ENCODE measurements at regions not wholly inside any gene's neighbourhood (a gene's known extent, or its start where the extent isn't known, plus 50 kb on each side); places are given as distances from the start of the nearest gene placed in this dataset.

DNA sequence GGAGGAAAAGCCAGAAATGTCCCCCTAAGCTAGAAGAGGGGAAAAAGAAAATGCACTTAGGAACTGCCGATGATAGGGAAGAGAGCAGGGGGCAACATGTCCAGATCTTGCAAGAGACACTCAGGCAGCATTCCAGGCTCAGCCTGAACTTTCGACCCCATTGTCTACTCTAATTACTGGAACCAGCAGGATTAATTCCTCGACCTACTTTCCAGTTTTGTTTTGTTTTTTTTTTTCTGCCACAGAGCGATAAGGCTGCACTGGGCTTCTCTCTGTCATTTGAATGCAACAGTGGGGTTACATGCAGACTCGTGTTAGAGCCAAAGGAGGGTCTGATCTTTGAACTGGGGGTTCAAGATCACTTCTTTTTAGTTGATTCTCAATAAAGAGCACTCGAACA lies 68.7 kb upstream of the MED13L start:
- no peak for DNase-seq
- no peaks in the 10 kb centered on the region for H3K9me3 ChIP-seq (ENCODE audit: control insufficient read depth, low read length)
- H3K27me3 ChIP-seq (replicated peaks; ENCODE audit: control insufficient read depth, insufficient read depth, low read length, poor library complexity, severe bottlenecking) = no peaks in the 10 kb centered on the region
- H3K4me1 ChIP-seq (ENCODE audit: control insufficient read depth, insufficient read depth, low read length, poor library complexity, severe bottlenecking) = no peaks in the 10 kb centered on the region
- H3K27ac ChIP-seq (ENCODE audit: insufficient read depth, low read length, poor library complexity, severe bottlenecking) = no peak overlapping the region
- no peak overlapping the region for H3K4me3 ChIP-seq (ENCODE audit: insufficient read depth, low read depth, low read length, poor library complexity, severe bottlenecking)
- H3K36me3 ChIP-seq (ENCODE audit: control insufficient read depth, insufficient read depth, low read length) = no peaks in the 10 kb centered on the region

DNA sequence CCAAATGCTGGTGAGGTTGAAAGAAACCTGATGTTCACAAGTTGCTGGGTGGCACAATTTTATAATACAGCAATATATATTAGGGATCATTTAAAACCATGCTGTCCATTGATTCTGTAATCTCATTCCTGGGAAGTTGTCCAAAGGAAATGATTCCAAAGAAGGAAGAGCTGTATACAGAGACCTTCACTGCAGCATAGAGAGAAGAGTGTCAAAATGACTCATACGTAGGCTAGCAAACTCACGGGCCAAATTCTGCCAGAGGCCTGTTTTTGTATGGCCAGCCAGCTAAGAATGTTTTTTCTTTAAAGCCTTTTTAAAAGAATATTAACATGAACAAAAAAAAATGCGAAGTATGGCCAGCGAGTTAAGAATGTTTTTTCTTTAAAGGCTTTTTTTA lies 69.2 kb upstream of the MED13L start:
- DNase-seq = no peak

DNA sequence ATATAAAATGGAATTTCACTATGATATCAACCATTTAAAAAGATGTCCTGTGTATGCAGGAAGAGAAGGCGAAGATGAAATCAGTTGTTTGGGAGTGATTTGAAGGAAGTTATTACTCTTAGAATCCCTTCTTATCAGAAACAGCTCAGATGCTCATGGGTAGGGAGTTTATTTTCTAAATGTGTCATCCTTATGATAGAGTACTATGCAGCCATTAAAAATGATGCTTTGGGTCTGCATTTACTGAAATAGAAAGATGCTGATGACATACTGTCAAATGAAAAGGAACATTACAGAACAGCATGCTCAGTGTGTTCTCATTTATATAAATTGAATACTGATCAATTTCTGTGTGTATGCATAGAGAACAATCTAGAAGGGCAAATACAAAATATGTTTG lies 69.8 kb upstream of the MED13L start:
- Histone ChIP-seq H3K27ac (ENCODE audit: insufficient read depth, low read length, poor library complexity, severe bottlenecking) (no peak overlapping the region), H3K36me3 (ENCODE audit: control insufficient read depth, insufficient read depth, low read length) (no peaks in the 10 kb centered on the region), H3K4me1 (ENCODE audit: control insufficient read depth, insufficient read depth, low read length, poor library complexity, severe bottlenecking) (no peaks in the 10 kb centered on the region), H3K27me3 (replicated peaks; ENCODE audit: control insufficient read depth, insufficient read depth, low read length, poor library complexity, severe bottlenecking) (no peaks in the 10 kb centered on the region), H3K9me3 (ENCODE audit: control insufficient read depth, low read length) (no peaks in the 10 kb centered on the region), H3K4me3 (ENCODE audit: insufficient read depth, low read depth, low read length, poor library complexity, severe bottlenecking) (no peak overlapping the region)
- DNase-seq = no peak

More for the DNA sequence above, 69.2 kb upstream of the MED13L start:
- Histone ChIP-seq H3K27ac (ENCODE audit: insufficient read depth, low read length, poor library complexity, severe bottlenecking) (no peak overlapping the region), H3K9me3 (ENCODE audit: control insufficient read depth, low read length) (no peaks in the 10 kb centered on the region), H3K36me3 (ENCODE audit: control insufficient read depth, insufficient read depth, low read length) (no peaks in the 10 kb centered on the region), H3K27me3 (replicated peaks; ENCODE audit: control insufficient read depth, insufficient read depth, low read length, poor library complexity, severe bottlenecking) (no peaks in the 10 kb centered on the region), H3K4me3 (ENCODE audit: insufficient read depth, low read depth, low read length, poor library complexity, severe bottlenecking) (no peak overlapping the region), H3K4me1 (ENCODE audit: control insufficient read depth, insufficient read depth, low read length, poor library complexity, severe bottlenecking) (no peaks in the 10 kb centered on the region)

DNA sequence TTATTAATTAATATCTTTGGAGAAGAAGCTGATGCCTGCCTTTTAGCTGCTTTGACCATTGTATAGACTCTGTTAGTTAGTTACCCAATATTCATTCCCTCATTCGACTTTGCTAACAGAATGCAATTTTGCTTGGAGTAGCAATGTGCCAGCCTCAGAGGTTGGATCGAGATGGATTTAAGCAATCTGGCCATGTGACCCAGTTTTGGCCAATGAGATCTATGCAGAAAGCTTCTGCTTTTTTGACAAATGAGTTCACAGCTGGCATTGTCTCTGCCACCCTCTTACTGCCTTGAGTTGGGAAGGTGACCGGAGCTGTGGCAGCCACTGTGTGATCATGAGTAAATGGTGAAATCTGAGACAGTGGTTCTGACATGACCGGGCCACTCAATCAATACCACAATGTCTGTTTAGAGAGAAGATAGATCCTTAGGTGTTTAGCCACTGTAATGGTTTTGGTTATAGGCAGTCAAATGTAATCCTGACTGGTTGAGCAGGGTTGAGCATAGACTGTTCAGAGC lies 74.9 kb upstream of the MED13L start:
- no peak overlapping the region for H3K27ac ChIP-seq (ENCODE audit: insufficient read depth, low read length, poor library complexity, severe bottlenecking)
- no peaks in the 10 kb centered on the region for H3K4me1 ChIP-seq (ENCODE audit: control insufficient read depth, insufficient read depth, low read length, poor library complexity, severe bottlenecking)
- H3K4me3 ChIP-seq (ENCODE audit: insufficient read depth, low read depth, low read length, poor library complexity, severe bottlenecking) = no peak overlapping the region
- no peaks in the 10 kb centered on the region for H3K27me3 ChIP-seq (replicated peaks; ENCODE audit: control insufficient read depth, insufficient read depth, low read length, poor library complexity, severe bottlenecking)
- H3K9me3 ChIP-seq (ENCODE audit: control insufficient read depth, low read length) = no peaks in the 10 kb centered on the region
- no peaks in the 10 kb centered on the region for H3K36me3 ChIP-seq (ENCODE audit: control insufficient read depth, insufficient read depth, low read length)
- no peak for DNase-seq

DNA sequence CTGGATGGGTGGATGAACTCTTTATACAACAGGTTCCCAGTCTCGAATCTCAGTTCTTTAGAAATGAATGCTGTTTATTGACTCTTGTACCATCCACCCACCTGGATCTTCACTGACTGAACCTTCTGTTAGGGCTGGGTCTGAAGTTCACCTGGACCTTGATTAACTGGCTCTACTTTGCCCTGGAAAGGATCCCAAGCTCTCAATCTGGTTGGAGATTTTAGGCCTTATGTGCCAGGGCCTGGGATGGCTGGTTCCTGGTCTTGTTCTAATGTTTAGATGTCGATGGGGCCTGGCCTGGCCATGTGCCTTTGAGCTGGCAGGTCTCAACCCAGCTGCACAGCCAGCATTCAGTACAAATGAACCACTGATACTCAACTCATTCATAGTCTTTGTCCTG lies 76.5 kb upstream of the MED13L start:
- Histone ChIP-seq H3K9me3 (ENCODE audit: control insufficient read depth, low read length) (no peaks in the 10 kb centered on the region), H3K4me1 (ENCODE audit: control insufficient read depth, insufficient read depth, low read length, poor library complexity, severe bottlenecking) (no peaks in the 10 kb centered on the region), H3K4me3 (ENCODE audit: insufficient read depth, low read depth, low read length, poor library complexity, severe bottlenecking) (no peak overlapping the region), H3K27me3 (replicated peaks; ENCODE audit: control insufficient read depth, insufficient read depth, low read length, poor library complexity, severe bottlenecking) (no peaks in the 10 kb centered on the region), H3K36me3 (ENCODE audit: control insufficient read depth, insufficient read depth, low read length) (no peaks in the 10 kb centered on the region), H3K27ac (ENCODE audit: insufficient read depth, low read length, poor library complexity, severe bottlenecking) (no peak overlapping the region)
- DNase-seq = no peak

DNA sequence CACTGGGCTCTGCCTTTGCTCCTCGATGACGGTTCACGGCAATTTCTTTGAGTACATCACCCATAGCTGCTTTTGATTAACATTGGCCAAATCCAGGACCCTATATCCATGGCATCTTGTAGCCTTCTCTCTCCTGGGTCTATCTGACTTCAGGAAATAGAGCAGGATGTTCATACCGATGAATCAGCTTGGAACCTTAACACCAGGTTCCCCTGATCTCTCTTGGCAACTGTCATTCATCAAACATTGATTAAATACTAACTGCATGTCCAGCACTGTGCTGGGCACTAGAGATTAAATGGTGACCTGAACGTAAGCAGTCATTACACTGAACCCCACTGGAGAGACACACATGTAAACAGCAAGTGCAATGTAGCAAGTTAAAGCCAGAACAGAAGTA lies 77.0 kb upstream of the MED13L start:
- no peak for DNase-seq
- Histone ChIP-seq H3K36me3 (ENCODE audit: control insufficient read depth, insufficient read depth, low read length) (no peaks in the 10 kb centered on the region), H3K27me3 (replicated peaks; ENCODE audit: control insufficient read depth, insufficient read depth, low read length, poor library complexity, severe bottlenecking) (no peaks in the 10 kb centered on the region), H3K9me3 (ENCODE audit: control insufficient read depth, low read length) (no peaks in the 10 kb centered on the region), H3K4me1 (ENCODE audit: control insufficient read depth, insufficient read depth, low read length, poor library complexity, severe bottlenecking) (no peaks in the 10 kb centered on the region), H3K27ac (ENCODE audit: insufficient read depth, low read length, poor library complexity, severe bottlenecking) (no peak overlapping the region), H3K4me3 (ENCODE audit: insufficient read depth, low read depth, low read length, poor library complexity, severe bottlenecking) (no peak overlapping the region)

DNA sequence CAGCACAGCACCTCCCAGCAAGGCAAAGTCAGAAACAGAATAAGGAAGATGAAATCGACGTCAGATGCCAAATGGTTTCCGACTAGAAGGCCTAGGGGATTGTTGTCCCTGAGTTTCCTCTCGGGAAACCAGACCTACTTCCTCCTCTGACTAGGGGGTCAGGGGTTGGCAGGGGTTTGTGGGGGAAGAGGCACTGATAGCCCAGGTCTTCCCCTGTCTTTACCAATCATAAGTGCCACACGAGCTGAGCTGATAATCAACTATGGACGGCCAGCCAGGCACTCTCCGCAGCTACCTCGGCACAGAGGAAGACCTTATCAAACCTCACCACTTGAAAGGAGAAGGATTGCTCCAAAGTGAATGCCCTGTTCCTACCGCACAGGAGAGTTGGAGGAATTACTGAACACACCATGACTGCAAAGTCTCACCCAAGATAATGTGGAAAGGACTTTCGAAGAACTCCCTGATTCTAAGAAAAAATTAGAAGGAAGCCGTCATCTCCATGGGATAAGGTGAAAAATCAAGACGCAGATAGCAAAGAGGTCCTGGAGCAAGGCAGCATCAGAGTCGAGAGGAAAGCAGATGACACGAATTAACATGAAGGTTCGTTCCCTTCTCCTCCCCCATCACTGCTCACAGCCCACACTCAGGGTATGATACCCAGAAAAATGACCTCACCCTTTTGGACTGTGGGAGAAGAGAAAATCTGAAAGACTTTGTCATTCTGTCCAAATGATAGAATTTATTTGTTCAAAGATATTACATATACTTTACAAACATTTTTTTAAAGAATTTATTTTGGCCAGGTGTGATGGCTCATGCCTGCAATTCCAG lies 77.7 kb upstream of the MED13L start:
- Histone ChIP-seq H3K9me3 (ENCODE audit: control insufficient read depth, low read length) (no peaks in the 10 kb centered on the region), H3K4me1 (ENCODE audit: control insufficient read depth, insufficient read depth, low read length, poor library complexity, severe bottlenecking) (no peaks in the 10 kb centered on the region), H3K27ac (ENCODE audit: insufficient read depth, low read length, poor library complexity, severe bottlenecking) (no peak overlapping the region), H3K36me3 (ENCODE audit: control insufficient read depth, insufficient read depth, low read length) (no peaks in the 10 kb centered on the region), H3K4me3 (ENCODE audit: insufficient read depth, low read depth, low read length, poor library complexity, severe bottlenecking) (no peak overlapping the region), H3K27me3 (replicated peaks; ENCODE audit: control insufficient read depth, insufficient read depth, low read length, poor library complexity, severe bottlenecking) (no peaks in the 10 kb centered on the region)
- no peak for DNase-seq

DNA sequence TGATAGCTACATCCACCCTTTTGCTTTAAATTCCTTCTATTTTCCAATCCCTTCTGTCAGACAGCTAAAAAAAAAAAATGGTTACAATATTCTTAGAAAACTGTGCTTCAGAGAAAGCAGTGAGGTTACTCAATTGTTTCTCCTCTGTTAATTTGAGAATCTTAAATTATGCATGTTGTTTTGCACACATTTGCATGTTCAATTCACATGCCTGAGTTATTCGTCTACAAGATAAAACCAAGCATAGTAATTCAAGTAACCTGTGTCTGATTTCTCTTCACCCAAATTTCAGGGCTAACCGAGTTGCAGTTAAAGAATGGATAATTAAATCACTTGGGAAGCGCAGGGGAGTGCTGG lies 81.0 kb upstream of the MED13L start:
- H3K36me3 ChIP-seq (ENCODE audit: control insufficient read depth, insufficient read depth, low read length) = no peaks in the 10 kb centered on the region
- H3K4me3 ChIP-seq (ENCODE audit: insufficient read depth, low read depth, low read length, poor library complexity, severe bottlenecking) = no peak overlapping the region
- H3K27me3 ChIP-seq (replicated peaks; ENCODE audit: control insufficient read depth, insufficient read depth, low read length, poor library complexity, severe bottlenecking) = no peaks in the 10 kb centered on the region
- H3K27ac ChIP-seq (ENCODE audit: insufficient read depth, low read length, poor library complexity, severe bottlenecking) = no peak overlapping the region
- peaks cover 7% of the 10 kb centered on the region for H3K4me1 ChIP-seq (ENCODE audit: control insufficient read depth, insufficient read depth, low read length, poor library complexity, severe bottlenecking)
- no peaks in the 10 kb centered on the region for H3K9me3 ChIP-seq (ENCODE audit: control insufficient read depth, low read length)
- DNase-seq = no peak

DNA sequence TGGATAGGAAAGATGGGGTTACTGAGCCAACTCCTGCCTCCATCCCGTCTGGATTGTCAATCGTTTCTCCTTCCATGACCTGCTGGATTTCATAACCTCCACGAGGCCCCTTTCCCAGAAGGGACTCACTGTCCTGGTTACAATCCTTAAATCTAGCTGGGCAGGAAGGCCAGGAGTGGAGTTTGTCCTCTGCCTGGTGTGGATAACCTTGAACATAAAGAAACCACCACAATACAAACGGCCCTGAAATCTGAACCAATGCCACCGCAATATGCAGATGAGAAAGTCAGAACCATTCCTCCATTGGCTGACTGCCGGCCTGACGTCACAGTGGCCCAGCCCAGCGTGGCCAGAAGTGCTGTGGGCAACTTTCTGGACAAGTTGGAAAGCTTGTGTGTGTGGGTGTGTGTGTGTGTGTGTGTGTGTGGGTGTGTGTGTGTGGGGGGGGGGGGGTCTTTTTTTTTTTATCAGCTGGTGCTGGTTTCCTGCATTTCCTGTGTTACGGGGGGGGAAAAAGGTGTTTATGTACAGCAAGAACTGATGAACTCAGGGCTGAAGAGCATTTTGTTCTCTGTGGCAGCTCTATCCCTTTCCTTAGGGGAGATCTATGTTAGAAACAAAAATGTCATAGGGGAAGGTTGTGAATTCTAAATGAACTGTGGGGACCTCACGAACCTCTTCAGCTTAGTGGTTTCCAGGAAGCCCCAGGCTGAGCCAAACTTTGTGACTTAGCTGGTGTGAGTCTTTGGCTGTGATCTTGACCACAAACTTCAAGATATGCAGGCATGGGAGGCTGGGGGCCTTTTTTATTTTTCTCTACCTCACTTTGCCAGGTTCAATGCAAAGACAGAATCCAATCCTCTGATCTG lies 81.6 kb upstream of the MED13L start:
- peaks cover 7% of the 10 kb centered on the region for H3K4me1 ChIP-seq (ENCODE audit: control insufficient read depth, insufficient read depth, low read length, poor library complexity, severe bottlenecking)
- no peaks in the 10 kb centered on the region for H3K27me3 ChIP-seq (replicated peaks; ENCODE audit: control insufficient read depth, insufficient read depth, low read length, poor library complexity, severe bottlenecking)
- H3K9me3 ChIP-seq (ENCODE audit: control insufficient read depth, low read length) = no peaks in the 10 kb centered on the region
- H3K4me3 ChIP-seq (ENCODE audit: insufficient read depth, low read depth, low read length, poor library complexity, severe bottlenecking) = peak overlapping the region; percentile 33
- DNase-seq = peak; percentile 61 to 69 (median 65)
- no peak overlapping the region for H3K27ac ChIP-seq (ENCODE audit: insufficient read depth, low read length, poor library complexity, severe bottlenecking)
- H3K36me3 ChIP-seq (ENCODE audit: control insufficient read depth, insufficient read depth, low read length) = no peaks in the 10 kb centered on the region

All from effector memory CD4-positive, alpha-beta T cell (primary cell).